Glutamatergic neuron (in vitro differentiated cells): ENCODE measurements at regions not wholly inside any gene's neighbourhood (a gene's known extent, or its start where the extent isn't known, plus 50 kb on each side); places are given as distances from the start of the nearest gene placed in this dataset.

Source experiments
- DNase-seq: peaks from one replicate; pipeline ENCODE4 v3.0.0; 2022
- H3K27ac Mint-ChIP-seq: one replicate; pipeline ENCODE4 v1.8.0; 2020; ENCODE audit warnings: mild to moderate bottlenecking, mixed read lengths, inconsistent platforms; ENCODE audit not compliant: unreplicated experiment
- H3K27me3 Mint-ChIP-seq: one replicate; pipeline ENCODE4 v1.8.0; 2020; ENCODE audit warnings: mild to moderate bottlenecking, moderate library complexity, mixed read lengths, inconsistent platforms; ENCODE audit not compliant: unreplicated experiment
- H3K36me3 Mint-ChIP-seq: one replicate; pipeline ENCODE4 v1.8.0; 2020; ENCODE audit warnings: mild to moderate bottlenecking, mixed read lengths, inconsistent platforms; ENCODE audit not compliant: unreplicated experiment
- H3K4me1 Mint-ChIP-seq: one replicate; pipeline ENCODE4 v1.8.0; 2020; ENCODE audit warnings: mild to moderate bottlenecking, low read depth, mixed read lengths, inconsistent platforms; ENCODE audit not compliant: unreplicated experiment
- H3K4me3 Mint-ChIP-seq: one replicate; pipeline ENCODE4 v1.8.0; 2020; ENCODE audit warnings: mild to moderate bottlenecking, mixed read lengths, inconsistent platforms; ENCODE audit not compliant: unreplicated experiment
- H3K9me3 Mint-ChIP-seq: one replicate; pipeline ENCODE4 v1.8.0; 2020; ENCODE audit warnings: mild to moderate bottlenecking, moderate library complexity, mixed read lengths, inconsistent platforms; ENCODE audit not compliant: unreplicated experiment
- TF ChIP-seq, protein P1 (sequence below): fragments of 200-600 bp; sonication (generic); IDR thresholded peaks from one replicate; pipeline ENCODE4 v1.5.0; 2021; ENCODE audit not compliant: partially characterized antibody, unreplicated experiment

- TF ChIP-seq, protein P1, sequence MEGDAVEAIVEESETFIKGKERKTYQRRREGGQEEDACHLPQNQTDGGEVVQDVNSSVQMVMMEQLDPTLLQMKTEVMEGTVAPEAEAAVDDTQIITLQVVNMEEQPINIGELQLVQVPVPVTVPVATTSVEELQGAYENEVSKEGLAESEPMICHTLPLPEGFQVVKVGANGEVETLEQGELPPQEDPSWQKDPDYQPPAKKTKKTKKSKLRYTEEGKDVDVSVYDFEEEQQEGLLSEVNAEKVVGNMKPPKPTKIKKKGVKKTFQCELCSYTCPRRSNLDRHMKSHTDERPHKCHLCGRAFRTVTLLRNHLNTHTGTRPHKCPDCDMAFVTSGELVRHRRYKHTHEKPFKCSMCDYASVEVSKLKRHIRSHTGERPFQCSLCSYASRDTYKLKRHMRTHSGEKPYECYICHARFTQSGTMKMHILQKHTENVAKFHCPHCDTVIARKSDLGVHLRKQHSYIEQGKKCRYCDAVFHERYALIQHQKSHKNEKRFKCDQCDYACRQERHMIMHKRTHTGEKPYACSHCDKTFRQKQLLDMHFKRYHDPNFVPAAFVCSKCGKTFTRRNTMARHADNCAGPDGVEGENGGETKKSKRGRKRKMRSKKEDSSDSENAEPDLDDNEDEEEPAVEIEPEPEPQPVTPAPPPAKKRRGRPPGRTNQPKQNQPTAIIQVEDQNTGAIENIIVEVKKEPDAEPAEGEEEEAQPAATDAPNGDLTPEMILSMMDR: no peak
- peaks cover 26% of the 10 kb centered on the region for H3K36me3 Mint-ChIP-seq
- H3K4me1 Mint-ChIP-seq: peaks cover 2% of the 10 kb centered on the region
- no peak overlapping the region for H3K27ac Mint-ChIP-seq
- H3K27me3 Mint-ChIP-seq: peaks cover 4% of the 10 kb centered on the region
- DNase-seq: no peak
- H3K9me3 Mint-ChIP-seq: peaks cover 2% of the 10 kb centered on the region
- H3K4me3 Mint-ChIP-seq: no peak overlapping the region
Observed at GRCh38 chr3:16728770-16729745, 123.8 kb upstream of the DAZL start.

DNA sequence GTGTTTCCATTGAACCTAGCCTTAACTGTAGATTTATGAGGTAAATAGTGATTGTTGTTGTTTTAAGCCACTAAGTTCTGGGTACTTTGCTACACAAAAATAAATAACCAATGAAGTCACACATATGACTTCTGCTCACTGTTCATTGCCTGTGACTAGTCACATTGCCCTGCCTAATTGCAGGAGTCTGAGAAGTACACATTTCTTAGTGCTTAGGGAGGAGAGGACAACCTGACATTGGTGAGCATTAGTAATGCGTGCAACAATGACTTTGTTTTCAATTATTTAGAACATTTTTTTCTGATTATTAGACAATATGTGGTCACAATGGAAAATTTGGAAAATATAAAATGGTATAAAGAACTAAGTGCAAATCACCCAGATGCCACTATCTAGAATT, 133.2 kb upstream of the DAZL start:
- H3K4me3 Mint-ChIP-seq: no peak overlapping the region
- H3K4me1 Mint-ChIP-seq: no peaks in the 10 kb centered on the region
- no peak for DNase-seq
- TF ChIP-seq, protein P1: no peak
- peaks cover 11% of the 10 kb centered on the region for H3K36me3 Mint-ChIP-seq
- H3K27me3 Mint-ChIP-seq: no peaks in the 10 kb centered on the region
- peaks cover 6% of the 10 kb centered on the region for H3K9me3 Mint-ChIP-seq
- H3K27ac Mint-ChIP-seq: no peak overlapping the region

DNA sequence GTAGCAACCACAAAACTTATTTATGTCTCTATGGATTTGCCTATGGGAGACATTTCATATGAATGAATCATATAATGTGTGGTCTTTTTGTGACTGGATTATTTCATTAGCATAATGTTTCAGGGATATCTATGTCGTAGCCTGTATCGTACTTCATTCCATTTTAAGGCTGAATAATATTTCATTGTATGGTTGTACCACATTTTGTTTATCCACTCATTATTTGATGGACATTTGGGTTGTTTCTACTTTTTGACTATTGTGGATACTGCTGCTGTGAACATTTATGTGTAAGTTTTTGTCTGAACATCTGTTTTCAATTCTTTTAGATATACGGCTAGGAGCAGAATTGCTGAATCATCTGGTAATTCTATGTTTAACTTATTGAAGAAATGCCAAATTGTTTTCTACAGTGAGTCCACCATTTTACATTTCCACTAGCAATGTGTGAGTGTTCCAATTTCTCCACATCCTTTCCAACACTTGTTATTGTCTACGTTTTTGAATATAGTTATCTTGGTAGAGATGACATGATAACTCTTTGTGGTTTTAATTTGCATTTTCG, 134.4 kb upstream of the DAZL start:
- H3K36me3 Mint-ChIP-seq: peaks cover 14% of the 10 kb centered on the region

DNA sequence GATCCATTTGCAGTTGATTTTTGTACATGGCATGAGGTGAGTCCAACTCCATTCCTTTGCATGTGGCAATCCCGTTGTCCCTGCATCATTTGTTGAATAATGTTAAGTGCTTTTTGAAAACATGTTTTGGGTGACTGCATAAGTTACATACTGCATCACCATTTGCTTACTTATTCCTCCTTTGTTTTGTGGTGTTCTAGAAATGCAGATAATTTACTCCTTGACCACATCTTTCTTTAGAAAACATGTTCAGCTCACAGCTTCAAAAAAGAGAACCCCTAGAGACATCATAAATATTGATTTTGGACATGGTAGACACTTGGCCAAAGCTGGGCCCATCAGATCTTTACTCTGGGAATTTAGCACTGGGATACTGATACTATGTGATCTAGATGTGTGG, 135.3 kb upstream of the DAZL start:
- H3K27me3 Mint-ChIP-seq: no peaks in the 10 kb centered on the region
- peaks cover 14% of the 10 kb centered on the region for H3K36me3 Mint-ChIP-seq
- TF ChIP-seq, protein P1: no peak
- no peak overlapping the region for H3K27ac Mint-ChIP-seq
- peaks cover 3% of the 10 kb centered on the region for H3K9me3 Mint-ChIP-seq
- no peak overlapping the region for H3K4me3 Mint-ChIP-seq
- no peak for DNase-seq
- H3K4me1 Mint-ChIP-seq: no peaks in the 10 kb centered on the region

More for the DNA sequence above, 134.4 kb upstream of the DAZL start:
- Mint-ChIP-seq H3K4me1 (no peaks in the 10 kb centered on the region), H3K9me3 (peaks cover 5% of the 10 kb centered on the region), H3K4me3 (no peak overlapping the region), H3K27ac (no peak overlapping the region), H3K27me3 (no peaks in the 10 kb centered on the region)
- DNase-seq: no peak
- TF ChIP-seq, protein P1: no peak
